Fibroblast of skin of back (primary cell): ENCODE measurements at regions not wholly inside any gene's neighbourhood (a gene's known extent, or its start where the extent isn't known, plus 50 kb on each side); places are given as distances from the start of the nearest gene placed in this dataset.
"Not testable (repeated sequence)": the region's sequence is repeated elsewhere in the genome, so short reads cannot be mapped to it uniquely, and the experiment has no call there.

ENCODE experiments used
- DNase-seq: peaks from one replicate; pipeline ENCODE4 v3.0.0-alpha.2; 2013

GRCh38 chr6:11847068-11847467 is 68.5 kb upstream of the ADTRP start:
- not testable (repeated sequence) for DNase-seq

GRCh38 chr6:11845664-11846577 is 67.3 kb upstream of the ADTRP start:
- no peak for DNase-seq

- not testable (repeated sequence) for DNase-seq
These were observed 64.2 kb upstream of the ADTRP start for GRCh38 chr6:11842795-11843194.

- DNase-seq: no peak
These were observed 56.5 kb upstream of the ADTRP start for GRCh38 chr6:11835065-11835464.

- no peak for DNase-seq
These were observed 55.3 kb upstream of the ADTRP start for GRCh38 chr6:11833626-11834592.

- no peak for DNase-seq
These were observed 53.0 kb upstream of the ADTRP start for GRCh38 chr6:11831653-11832052.

GRCh38 chr6:11830520-11830919 is 51.9 kb upstream of the ADTRP start:
- no peak for DNase-seq

GRCh38 chr6:11830105-11830504 is 51.5 kb upstream of the ADTRP start:
- no peak for DNase-seq

- no peak for DNase-seq
These were observed 49.8 kb upstream of the ADTRP start for GRCh38 chr6:11828262-11828870.
